GM12874 (cell line): ENCODE measurements at regions not wholly inside any gene's neighbourhood (a gene's known extent, or its start where the extent isn't known, plus 50 kb on each side); places are given as distances from the start of the nearest gene placed in this dataset.

ENCODE experiments used
- CTCF ChIP-seq: IDR thresholded peaks from 2 replicates; pipeline ENCODE4 v1.5.1; 2011; ENCODE audit warnings: low read depth, mild to moderate bottlenecking, control low read depth, low read length, moderate library complexity; ENCODE audit not compliant: insufficient read depth

GRCh38 chr12:91824991-91825390 lies 320.7 kb downstream of the BTG1 start:
- TF ChIP-seq CTCF: no peak

DNA sequence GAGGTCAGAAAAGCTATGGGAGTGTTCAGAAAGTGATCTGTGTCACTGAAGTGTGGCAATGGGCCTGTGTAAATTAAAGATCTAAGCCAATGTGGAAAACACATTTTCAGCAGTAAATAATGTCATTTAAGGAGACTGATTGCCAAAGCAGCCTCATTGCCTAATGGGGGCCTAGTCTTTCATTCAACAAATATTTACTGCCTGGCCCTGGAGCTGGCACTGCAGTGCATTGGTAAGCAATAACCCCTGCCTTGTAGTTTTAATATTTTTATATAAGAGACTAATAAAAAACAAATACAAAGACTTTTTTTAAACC lies 326.6 kb downstream of the BTG1 start:
- no peak for TF ChIP-seq CTCF

GRCh38 chr12:91818227-91819131 lies 327.2 kb downstream of the BTG1 start:
- TF ChIP-seq CTCF: no peak

DNA sequence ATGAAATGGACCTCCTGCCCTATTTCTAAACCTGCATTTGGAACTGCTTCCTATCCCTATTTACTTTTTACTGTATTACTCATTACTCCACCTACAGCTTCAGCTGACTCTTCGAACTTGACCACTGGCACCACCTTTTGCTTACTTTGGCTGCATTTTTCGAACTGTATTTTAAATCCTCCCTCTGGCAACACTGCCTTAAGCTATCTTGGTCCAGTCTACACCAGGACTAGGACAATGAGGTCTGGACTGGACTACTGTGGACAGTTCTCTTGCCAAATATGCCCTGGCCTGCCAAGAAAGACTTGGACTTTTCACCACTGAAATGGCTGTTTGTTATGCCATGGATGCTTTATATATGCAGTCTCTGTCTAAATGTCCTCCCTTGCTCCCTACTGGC lies 328.1 kb downstream of the BTG1 start:
- TF ChIP-seq CTCF: no peak

GRCh38 chr12:91813701-91814100 lies 331.9 kb downstream of the BTG1 start:
- TF ChIP-seq CTCF: no peak

- peak; percentile 73 for TF ChIP-seq CTCF
These were observed 334.0 kb downstream of the BTG1 start for GRCh38 chr12:91811481-91812287.

DNA sequence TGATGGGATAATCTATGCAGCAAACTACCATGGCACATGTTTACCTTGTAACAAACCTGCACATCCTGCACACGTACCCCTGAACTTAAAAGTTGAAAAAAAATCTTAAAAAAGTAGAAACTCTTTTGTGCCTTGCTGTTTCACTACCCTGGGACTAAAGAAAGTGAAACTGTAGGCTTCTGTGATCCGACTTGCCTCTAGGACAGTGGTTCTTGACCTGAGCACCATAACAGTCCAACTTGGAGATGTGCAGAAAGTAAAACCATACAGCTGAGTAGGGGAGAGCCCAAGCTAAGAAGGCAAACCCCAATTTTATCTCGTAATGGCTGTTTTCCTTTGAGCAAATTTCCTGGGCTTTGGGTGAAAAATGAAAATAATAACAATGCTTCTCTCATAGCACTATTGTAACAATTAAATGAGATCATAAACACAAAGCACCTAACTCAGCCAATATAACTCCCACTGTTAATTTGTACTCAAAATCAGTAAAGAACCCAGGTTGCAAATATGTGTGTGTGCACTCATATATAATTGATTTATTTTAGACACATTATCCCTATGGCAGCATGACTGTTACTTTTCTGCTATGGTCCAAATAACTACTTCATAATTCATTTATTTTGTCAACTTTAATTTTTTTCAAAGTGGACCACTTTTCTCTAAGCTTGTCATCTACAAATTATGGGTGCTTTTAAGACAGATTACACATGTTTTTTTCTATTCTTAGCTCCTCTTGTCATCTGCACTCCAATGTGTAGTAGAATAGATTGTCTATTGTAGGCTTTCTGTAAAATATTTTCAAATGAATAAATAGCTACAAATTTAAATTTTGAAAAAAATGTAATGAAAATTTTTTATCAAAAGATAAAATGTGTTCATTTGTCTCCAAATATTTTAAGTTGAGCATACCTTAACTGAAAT lies 334.9 kb downstream of the BTG1 start:
- TF ChIP-seq CTCF: no peak
